ENCODE measurements at regions not wholly inside any gene's neighbourhood (a gene's known extent, or its start where the extent isn't known, plus 50 kb on each side); places are given as distances from the start of the nearest gene placed in this dataset.

DNA sequence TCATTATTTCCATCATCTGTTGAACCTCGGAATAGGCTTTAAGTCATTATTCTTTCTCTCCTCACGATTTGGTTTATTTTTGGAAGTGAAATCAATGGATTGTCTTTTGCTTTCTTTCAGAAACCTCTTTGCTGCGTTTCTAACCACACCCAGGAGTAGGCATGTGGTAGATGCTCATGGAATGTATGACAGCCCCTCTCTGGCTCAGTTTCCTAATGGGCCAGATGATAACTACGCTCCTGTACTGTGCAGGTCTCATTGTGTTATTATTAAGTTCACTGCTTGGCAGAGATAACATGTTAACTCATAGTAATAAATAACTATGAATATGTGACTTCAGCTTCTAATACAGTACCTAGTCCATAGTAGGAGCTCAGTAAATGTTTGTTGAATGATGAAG, 175.5 kb upstream of the KLF4 start:
- ChIA-PET CTCF (no interaction called here), POLR2A (no interaction called here)
- Histone ChIP-seq H3K27ac (ENCODE audit: extremely low read depth, low read depth, low read length) (no peak overlapping the region), H3K4me3 (ENCODE audit: low read depth, low read length) (no peak overlapping the region), H3K4me1 (ENCODE audit: control insufficient read depth, insufficient read depth, low read length) (no peaks in the 10 kb centered on the region), H3K36me3 (ENCODE audit: control insufficient read depth in 2 of 2, insufficient read depth in 1 of 2, low read length in 2 of 2) (no peaks in the 10 kb centered on the region), H3K9me3 (ENCODE audit: control insufficient read depth, insufficient read depth, low read depth, low read length) (no peaks in the 10 kb centered on the region)
- TF ChIP-seq ZNF169 (tag by site-specific recombination; IDR thresholded peaks at IDR 0.05) (no peak), SALL2 (tag by site-specific recombination; IDR thresholded peaks at IDR 0.05; ENCODE audit: borderline replicate concordance) (no peak), SETDB1 (IDR thresholded peaks at IDR 0.05; ENCODE audit: insufficient read length, low read length) (no peak), ZSCAN18 (tag by site-specific recombination; IDR thresholded peaks at IDR 0.05) (no peak), ZNF830 (tag by site-specific recombination; IDR thresholded peaks at IDR 0.05; ENCODE audit: low read depth) (no peak), RBAK (tag by site-specific recombination; IDR thresholded peaks at IDR 0.05) (no peak), ZSCAN16 (tag by site-specific recombination; IDR thresholded peaks at IDR 0.05) (no peak), ZNF521 (tag by site-specific recombination; IDR thresholded peaks at IDR 0.05) (no peak), ZNF2 (tag by site-specific recombination; IDR thresholded peaks at IDR 0.05) (no peak), ZNF623 (tag by site-specific recombination; IDR thresholded peaks at IDR 0.05) (no peak), ZNF350 (tag by site-specific recombination; IDR thresholded peaks at IDR 0.05) (no peak), CTCF (tag by site-specific recombination; IDR thresholded peaks at IDR 0.05) (no peak), ZNF112 (tag by site-specific recombination; IDR thresholded peaks at IDR 0.05) (no peak), ZNF529 (tag by site-specific recombination; IDR thresholded peaks at IDR 0.05; ENCODE audit: insufficient replicate concordance) (no peak), ZNF404 (tag by site-specific recombination; IDR thresholded peaks at IDR 0.05) (no peak), ZNF248 (tag by site-specific recombination; IDR thresholded peaks at IDR 0.05) (no peak), ZNF530 (tag by site-specific recombination; IDR thresholded peaks at IDR 0.05; ENCODE audit: low read depth) (no peak)
- TF ChIP-seq, protein P1, sequence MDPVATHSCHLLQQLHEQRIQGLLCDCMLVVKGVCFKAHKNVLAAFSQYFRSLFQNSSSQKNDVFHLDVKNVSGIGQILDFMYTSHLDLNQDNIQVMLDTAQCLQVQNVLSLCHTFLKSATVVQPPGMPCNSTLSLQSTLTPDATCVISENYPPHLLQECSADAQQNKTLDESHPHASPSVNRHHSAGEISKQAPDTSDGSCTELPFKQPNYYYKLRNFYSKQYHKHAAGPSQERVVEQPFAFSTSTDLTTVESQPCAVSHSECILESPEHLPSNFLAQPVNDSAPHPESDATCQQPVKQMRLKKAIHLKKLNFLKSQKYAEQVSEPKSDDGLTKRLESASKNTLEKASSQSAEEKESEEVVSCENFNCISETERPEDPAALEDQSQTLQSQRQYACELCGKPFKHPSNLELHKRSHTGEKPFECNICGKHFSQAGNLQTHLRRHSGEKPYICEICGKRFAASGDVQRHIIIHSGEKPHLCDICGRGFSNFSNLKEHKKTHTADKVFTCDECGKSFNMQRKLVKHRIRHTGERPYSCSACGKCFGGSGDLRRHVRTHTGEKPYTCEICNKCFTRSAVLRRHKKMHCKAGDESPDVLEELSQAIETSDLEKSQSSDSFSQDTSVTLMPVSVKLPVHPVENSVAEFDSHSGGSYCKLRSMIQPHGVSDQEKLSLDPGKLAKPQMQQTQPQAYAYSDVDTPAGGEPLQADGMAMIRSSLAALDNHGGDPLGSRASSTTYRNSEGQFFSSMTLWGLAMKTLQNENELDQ (tag by site-specific recombination; IDR thresholded peaks at IDR 0.05; ENCODE audit: low read depth): no peak
- TF ChIP-seq, protein P2, sequence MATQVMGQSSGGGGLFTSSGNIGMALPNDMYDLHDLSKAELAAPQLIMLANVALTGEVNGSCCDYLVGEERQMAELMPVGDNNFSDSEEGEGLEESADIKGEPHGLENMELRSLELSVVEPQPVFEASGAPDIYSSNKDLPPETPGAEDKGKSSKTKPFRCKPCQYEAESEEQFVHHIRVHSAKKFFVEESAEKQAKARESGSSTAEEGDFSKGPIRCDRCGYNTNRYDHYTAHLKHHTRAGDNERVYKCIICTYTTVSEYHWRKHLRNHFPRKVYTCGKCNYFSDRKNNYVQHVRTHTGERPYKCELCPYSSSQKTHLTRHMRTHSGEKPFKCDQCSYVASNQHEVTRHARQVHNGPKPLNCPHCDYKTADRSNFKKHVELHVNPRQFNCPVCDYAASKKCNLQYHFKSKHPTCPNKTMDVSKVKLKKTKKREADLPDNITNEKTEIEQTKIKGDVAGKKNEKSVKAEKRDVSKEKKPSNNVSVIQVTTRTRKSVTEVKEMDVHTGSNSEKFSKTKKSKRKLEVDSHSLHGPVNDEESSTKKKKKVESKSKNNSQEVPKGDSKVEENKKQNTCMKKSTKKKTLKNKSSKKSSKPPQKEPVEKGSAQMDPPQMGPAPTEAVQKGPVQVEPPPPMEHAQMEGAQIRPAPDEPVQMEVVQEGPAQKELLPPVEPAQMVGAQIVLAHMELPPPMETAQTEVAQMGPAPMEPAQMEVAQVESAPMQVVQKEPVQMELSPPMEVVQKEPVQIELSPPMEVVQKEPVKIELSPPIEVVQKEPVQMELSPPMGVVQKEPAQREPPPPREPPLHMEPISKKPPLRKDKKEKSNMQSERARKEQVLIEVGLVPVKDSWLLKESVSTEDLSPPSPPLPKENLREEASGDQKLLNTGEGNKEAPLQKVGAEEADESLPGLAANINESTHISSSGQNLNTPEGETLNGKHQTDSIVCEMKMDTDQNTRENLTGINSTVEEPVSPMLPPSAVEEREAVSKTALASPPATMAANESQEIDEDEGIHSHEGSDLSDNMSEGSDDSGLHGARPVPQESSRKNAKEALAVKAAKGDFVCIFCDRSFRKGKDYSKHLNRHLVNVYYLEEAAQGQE (tag by site-specific recombination; IDR thresholded peaks at IDR 0.05): no peak
